LHCN-M2 (cell line): ENCODE measurements at regions not wholly inside any gene's neighbourhood (a gene's known extent, or its start where the extent isn't known, plus 50 kb on each side); places are given as distances from the start of the nearest gene placed in this dataset.

ENCODE experiments used
- DNase-seq: peaks from one replicate; pipeline ENCODE4 v3.0.0-alpha.2; 2012; ENCODE audit warnings: low read depth

DNA sequence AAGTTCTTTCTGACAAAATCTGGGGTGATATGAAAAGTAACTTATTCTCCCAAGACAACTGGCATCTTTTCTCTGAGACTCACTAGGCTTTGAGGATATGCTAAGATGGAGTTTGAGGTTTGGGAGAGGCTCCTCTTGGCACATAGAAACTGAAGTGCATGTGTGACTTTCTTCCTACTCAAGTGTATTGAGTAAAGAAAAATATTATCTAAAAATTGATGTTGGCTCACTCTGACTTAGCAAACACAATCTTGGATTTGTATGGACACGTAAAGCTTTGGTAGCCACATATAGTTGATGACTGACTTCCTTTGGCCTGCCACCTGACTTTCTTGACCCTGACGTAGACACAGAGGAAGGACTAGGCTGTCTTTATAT, 71.1 kb upstream of the KLF12 start:
- no peak for DNase-seq

DNA sequence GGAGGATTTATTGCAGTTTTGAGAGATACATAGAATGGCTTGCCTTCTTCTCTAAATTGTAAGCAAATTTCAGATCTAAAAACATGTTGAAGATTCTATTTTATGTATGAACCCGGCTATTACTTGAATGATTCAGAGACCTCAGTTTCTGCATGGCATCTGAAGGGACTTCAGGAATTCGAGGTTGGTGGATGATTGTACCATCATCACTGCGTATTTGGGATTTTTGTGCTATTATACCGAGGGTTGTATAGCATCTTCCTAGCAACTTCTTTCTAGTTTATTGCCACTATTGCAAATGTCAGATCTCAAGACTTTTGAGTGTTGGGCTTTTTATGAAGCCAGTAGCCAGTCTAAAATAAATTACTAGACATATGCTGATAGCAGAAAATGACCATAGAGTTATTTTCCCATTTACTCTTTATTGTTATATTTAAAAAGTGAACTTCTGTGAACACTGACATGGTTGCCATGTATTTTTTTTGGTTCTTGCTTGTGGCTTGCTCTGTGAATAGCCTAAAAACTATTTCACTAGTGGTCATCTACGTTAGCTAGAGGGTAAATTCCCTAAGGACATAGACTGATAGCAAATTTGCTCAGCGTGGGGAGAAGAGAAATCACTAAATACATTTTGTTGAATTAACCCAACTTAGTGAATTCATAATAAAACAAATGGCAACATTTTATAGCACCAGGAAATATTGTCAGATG, 70.6 kb upstream of the KLF12 start:
- DNase-seq = peak; percentile 94

DNA sequence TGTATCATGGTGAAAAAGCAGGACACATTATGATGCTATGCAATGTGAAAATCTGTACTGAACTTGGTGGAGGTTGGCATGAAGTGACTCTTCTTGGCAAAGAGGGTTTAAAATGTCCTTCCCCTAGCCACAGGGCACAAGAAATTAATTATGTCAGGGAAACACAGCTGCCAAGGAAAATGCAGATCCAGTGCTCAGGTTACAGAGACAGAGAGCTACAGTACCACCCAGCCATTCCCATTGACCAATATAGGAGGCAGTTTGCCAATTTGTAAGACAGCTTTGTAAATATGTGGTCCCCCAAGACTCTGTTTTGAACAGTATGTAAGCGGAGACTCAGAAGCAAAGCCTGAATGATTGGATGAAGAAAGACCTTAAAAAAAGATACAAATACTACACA, 69.4 kb upstream of the KLF12 start:
- peak; percentile 99 for DNase-seq

DNA sequence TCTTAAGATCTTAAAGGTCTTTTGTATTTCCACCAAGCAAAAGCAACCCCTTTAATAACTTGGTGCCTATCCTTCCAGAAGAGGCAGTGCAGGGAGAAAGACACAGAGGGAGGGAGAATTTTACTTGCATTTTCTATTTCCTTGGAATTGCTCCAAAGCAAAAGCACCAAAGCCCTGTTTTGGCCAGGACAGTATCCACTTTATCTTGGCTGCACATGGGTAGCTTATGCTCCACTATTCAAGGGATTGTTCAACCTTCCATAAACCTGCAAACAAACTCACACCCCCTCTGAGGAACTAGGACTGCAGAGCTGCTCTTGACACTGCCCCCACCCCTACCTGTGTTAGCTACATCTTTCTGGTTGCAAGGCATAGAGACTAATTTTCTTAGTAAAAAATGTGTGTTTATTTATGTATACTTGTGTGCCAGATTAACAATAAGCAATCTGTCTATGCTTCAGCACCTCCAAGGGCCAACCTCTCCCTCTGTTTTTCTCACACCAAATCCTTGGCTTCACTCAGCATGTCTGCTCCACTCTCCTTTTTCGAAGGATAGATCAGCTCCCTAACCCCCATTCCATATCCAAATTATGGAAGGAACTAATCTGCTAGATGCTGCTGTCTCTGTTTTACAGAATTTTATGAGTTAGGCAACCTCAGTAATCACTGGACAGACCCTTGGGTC, 68.1 kb upstream of the KLF12 start:
- no peak for DNase-seq

DNA sequence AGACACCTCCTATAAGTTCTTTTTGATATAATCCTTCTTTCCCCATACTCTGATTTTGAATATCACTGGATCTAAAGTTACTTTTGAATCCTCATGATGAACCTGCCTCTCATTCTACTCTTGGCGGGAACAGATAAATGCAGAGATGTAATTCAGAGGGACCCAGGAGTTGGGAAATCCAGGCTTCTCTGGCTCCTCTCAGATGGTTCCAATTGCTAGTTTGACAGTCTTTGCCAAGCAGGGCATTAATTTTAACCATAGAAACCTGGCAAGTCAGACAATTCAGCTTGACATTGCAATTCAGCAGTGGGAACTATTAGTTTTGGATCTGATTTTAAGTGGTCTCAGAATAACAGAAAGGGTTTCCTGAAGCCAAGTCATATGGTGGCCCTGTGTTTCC, 67.3 kb upstream of the KLF12 start:
- no peak for DNase-seq

DNA sequence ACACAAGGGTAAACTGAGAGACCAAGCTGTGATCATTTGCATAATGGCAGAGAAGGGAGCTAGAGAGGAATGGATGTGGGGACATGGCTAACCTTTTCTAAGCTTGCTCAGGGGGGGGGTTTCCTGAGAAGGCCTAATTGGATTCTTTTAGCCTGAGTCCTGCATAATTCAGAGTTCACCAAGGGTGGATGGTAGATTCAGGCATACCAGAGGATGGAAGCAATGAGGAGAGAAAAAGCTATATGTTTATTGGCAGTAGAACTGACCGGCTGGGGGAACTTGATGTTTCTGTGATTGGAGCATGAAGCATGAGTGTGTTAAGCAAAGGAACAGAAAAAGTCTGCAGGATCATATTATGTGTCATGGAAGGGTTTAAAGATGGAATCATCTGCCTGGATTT, 65.9 kb upstream of the KLF12 start:
- no peak for DNase-seq

DNA sequence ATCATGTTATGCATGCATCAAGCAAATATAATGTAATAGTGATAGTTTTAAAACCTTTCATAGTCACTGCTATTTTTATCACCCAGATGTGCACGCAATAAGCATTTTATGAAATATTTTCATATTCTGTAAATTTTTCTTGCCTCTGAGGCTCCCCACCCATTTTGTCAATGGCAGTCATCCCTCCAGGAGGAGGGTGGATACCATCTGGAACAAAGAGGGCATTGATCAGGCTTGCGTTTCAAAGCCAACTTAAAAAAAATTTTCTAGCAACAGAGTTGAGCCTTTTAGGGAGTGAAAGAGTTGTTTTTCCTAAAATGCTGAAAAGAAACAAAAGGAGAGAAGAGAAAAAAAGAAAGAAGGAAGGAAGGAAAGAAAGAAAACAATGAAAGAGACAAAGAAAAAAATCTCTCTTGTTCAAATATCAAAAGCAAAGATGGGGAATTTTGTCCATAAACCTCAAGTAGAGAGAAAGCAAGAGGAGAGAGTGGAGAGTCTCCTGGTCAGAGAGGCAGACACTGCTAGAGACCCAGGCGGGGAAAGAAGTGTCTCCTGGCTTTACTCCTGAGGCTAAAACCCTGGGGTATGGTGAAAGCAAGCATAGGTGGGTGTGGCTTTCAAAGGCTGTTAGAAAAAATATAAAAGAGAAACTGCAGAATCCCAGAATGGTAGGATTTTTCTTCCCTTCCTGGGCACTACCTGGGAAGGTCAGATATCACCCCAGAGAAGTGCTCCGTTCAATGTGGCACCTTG, 63.6 kb upstream of the KLF12 start:
- no peak for DNase-seq

DNA sequence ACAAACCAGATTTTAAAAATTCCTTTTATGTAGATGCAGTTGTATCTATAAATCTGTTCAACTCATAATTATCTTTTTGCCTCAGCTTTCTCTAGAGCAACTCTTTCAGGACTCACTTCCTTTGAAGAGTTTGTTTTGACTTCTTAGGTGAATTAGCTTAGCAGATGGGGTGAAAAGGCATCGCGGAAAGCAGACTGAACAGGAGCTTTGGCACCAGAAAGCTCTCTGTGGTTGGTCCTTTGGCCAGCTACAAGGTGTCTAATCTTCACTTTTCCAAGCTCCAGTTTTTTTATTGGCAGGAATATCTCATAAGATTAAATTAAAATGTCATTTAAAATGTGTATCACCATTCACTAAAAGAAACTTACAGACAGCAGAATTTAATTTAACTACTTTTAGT, 60.6 kb upstream of the KLF12 start:
- DNase-seq = no peak

DNA sequence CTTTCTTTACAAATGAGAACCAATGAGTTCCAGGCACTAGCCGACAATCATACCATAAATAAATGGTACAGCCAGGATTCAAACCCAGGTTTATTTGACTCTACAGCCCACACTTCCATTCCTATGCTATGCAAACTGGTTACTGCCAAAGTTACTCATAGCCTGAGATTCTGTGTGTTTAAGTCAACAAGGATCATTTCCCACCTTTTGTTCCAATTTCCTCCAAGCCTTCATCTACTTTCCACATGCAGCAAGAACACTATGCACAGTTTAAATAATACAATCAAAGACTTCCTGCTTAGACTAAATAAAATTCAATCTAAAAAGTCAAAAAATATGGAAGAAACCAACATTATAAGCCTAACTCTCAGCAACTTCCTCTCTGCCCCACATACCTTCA, 59.2 kb upstream of the KLF12 start:
- no peak for DNase-seq

DNA sequence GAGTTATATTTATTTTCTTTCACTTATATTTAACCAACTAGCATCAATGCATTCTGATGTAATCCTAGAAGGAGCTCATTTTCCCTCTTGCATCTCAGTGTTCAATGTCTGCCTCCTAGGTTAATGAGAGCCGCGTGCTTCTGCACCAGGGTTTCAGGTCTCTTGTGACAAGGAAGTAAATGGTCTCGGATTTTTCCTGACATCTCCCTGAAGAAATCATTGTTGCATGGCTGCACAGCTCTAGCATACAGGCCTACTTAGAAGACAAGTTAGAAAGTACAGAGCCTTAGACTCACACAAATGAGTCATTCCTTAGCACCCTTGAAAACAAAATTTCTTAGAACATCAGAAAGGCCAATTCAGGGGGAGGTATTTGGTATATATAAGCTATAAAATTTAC, 57.2 kb upstream of the KLF12 start:
- no peak for DNase-seq

DNA sequence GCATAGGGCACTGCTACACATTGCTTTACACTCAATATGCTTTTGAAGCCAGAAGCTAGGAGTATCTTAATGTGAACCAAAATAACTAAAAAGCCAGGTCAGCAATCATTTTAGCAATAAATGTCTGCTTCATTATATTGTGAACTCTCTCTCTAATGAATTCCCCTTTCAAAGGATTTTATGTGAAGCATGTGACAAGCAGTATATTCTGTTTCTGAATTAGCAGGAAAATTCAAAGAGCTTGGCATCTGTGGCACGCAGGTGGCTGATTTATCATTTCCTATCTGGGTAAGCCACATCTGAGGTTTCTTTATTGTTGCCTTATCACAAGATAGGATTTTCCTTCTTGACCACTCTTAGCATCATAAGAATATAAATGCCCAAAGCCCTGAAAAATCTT, 56.8 kb upstream of the KLF12 start:
- no peak for DNase-seq

DNA sequence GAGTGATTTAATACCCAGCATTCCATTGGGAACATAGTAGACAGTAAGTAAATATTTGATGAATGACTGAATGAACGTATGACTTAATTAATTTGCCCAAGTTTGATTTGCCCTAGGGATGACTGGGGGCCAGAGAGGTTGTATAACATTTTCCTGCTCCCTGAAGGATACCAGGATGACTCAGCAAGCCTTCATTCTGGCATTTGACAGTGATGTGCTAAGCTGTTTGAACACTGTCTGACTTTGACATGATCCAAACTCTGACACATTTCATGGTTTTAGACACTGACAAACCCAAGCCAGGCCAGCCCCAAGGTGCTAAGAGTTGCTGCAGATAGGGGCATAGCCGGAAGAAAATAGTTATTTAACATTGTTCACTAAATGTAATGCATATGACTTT, 53.4 kb upstream of the KLF12 start:
- peak; percentile 61 for DNase-seq

DNA sequence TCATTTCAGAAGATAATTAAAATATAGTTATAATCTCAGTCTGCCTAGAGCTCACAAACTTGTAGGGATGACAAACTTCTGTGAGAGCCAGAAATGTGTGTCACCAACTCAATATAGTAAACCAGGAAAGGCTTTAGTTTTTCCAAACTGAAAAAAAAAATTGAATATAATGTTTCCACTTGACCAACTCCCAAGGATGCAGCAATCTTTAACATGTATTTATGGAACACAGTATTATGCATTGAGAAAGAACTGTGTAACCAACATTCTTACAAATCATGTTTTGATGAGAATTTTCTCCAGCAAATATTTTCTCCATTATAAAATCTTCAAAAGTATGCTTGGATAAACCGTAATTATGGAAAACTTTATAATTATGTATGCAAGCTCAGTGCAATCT, 50.1 kb upstream of the KLF12 start:
- DNase-seq = no peak
